Astrocyte (in vitro differentiated cells and primary cell): ENCODE measurements at regions not wholly inside any gene's neighbourhood (a gene's known extent, or its start where the extent isn't known, plus 50 kb on each side); places are given as distances from the start of the nearest gene placed in this dataset.

Experiments
- EZH2 ChIP-seq: IDR thresholded peaks from 2 replicates; pipeline ENCODE4 v1.6.1; 2012; ENCODE audit warnings: mild to moderate bottlenecking, low read length, inconsistent platforms; ENCODE audit not compliant: insufficient read depth
- TF ChIP-seq, protein P1 (sequence below): IDR thresholded peaks from 2 replicates; pipeline ENCODE4 v1.5.1; 2011; ENCODE audit warnings: low read depth, mild to moderate bottlenecking, inconsistent platforms, low read length, moderate library complexity; ENCODE audit not compliant: insufficient read depth

DNA sequence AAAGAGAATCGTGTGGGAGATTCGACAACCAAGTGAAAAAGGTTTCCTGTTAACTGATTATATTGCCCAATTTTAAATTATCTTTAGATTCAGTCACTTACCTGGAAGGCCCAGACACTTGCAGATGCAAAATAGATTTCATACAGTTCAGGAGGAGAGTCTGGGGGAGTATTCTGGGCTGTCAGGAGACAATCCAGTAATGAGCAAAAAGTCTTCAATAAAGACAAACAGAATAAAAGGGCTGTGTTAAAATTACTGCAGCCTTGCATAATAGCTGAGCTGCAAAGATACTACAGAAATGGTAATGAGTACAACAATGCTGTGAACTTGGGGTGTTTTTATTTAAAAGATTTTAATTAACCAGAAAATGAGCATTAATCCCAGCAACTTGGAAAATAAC lies 303.6 kb downstream of the SP3 start:
- TF ChIP-seq, protein P1, sequence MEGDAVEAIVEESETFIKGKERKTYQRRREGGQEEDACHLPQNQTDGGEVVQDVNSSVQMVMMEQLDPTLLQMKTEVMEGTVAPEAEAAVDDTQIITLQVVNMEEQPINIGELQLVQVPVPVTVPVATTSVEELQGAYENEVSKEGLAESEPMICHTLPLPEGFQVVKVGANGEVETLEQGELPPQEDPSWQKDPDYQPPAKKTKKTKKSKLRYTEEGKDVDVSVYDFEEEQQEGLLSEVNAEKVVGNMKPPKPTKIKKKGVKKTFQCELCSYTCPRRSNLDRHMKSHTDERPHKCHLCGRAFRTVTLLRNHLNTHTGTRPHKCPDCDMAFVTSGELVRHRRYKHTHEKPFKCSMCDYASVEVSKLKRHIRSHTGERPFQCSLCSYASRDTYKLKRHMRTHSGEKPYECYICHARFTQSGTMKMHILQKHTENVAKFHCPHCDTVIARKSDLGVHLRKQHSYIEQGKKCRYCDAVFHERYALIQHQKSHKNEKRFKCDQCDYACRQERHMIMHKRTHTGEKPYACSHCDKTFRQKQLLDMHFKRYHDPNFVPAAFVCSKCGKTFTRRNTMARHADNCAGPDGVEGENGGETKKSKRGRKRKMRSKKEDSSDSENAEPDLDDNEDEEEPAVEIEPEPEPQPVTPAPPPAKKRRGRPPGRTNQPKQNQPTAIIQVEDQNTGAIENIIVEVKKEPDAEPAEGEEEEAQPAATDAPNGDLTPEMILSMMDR = no peak
- no peak for TF ChIP-seq EZH2
